Posterior vena cava (tissue), 2 donors: ENCODE measurements at regions not wholly inside any gene's neighbourhood (a gene's known extent, or its start where the extent isn't known, plus 50 kb on each side); places are given as distances from the start of the nearest gene placed in this dataset.
A peak's percentile ranks its signal among the peaks of the same experiment; 100 is the strongest.
"Not testable (repeated sequence)": the region's sequence is repeated elsewhere in the genome, so short reads cannot be mapped to it uniquely, and the experiment has no call there.

Experiments used
- DNase-seq: peaks from one replicate; pipeline ENCODE4 v3.0.0-alpha.2; 2020; ENCODE audit warnings: low spot score
- intact Hi-C, 2 donors: fragments of 100-400 bp; cut with DNase I; formaldehyde crosslinking; loops; one replicate each; pipeline versions ENCODE4 v1.14.1 to v1.14.2; 2022 to 2023
- donor health status: DM: yes; HTN: yes; CAD: no.
- donor health status: DM: yes; HTN: yes; CAD: no.

GRCh38 chr12:97075934-97076630, 169.0 kb downstream of the NEDD1 start:
- no peak for DNase-seq
- intact Hi-C loops: no loop called here

GRCh38 chr12:97076912-97077311, 169.9 kb downstream of the NEDD1 start:
- intact Hi-C loops: not testable (repeated sequence)

GRCh38 chr12:97082029-97082428, 175.0 kb downstream of the NEDD1 start:
- intact Hi-C loops: no loop called here

More at GRCh38 chr12:97076912-97077311, 169.9 kb downstream of the NEDD1 start:
- DNase-seq: not testable (repeated sequence)

GRCh38 chr12:97093187-97093683, 186.2 kb downstream of the NEDD1 start:
- intact Hi-C loops: loop anchor here in 1 of 2 donors (10.0 kb wide), 1 partner anchor 788 kb away; no protein-coding TSS in a partner anchor

More at GRCh38 chr12:97082029-97082428, 175.0 kb downstream of the NEDD1 start:
- no peak for DNase-seq

GRCh38 chr12:97097734-97098133, 190.7 kb downstream of the NEDD1 start:
- intact Hi-C loops: loop anchor here in 1 of 2 donors (10.0 kb wide), 1 partner anchor 793 kb away; no protein-coding TSS in a partner anchor
- no peak for DNase-seq

More at GRCh38 chr12:97093187-97093683, 186.2 kb downstream of the NEDD1 start:
- no peak for DNase-seq

- no peak for DNase-seq
- intact Hi-C loops: no loop called here
Measured at GRCh38 chr12:97109441-97109840, 202.4 kb downstream of the NEDD1 start.

- DNase-seq: no peak
- intact Hi-C loops: no loop called here
Measured at GRCh38 chr12:97112136-97112535, 205.1 kb downstream of the NEDD1 start.

GRCh38 chr12:97118796-97119375, 211.8 kb downstream of the NEDD1 start:
- DNase-seq: no peak
- intact Hi-C loops: no loop called here

GRCh38 chr12:97127061-97127460, 220.0 kb downstream of the NEDD1 start:
- intact Hi-C loops: no loop called here
- no peak for DNase-seq

GRCh38 chr12:97131220-97131981, 224.3 kb downstream of the NEDD1 start:
- intact Hi-C loops: no loop called here
- DNase-seq: no peak

- DNase-seq: no peak
- intact Hi-C loops: no loop called here
Measured at GRCh38 chr12:97132270-97132669, 225.2 kb downstream of the NEDD1 start.

- intact Hi-C loops: no loop called here
- no peak for DNase-seq
Measured at GRCh38 chr12:97134495-97134894, 227.4 kb downstream of the NEDD1 start.

GRCh38 chr12:97140355-97140754, 233.3 kb downstream of the NEDD1 start:
- intact Hi-C loops: no loop called here
- DNase-seq: no peak

- DNase-seq: no peak
- intact Hi-C loops: no loop called here
Measured at GRCh38 chr12:97142737-97143410, 235.8 kb downstream of the NEDD1 start.

- intact Hi-C loops: no loop called here
Measured at GRCh38 chr12:97148941-97149559, 242.0 kb downstream of the NEDD1 start.

GRCh38 chr12:97151481-97151880, 244.4 kb downstream of the NEDD1 start:
- DNase-seq: no peak
- intact Hi-C loops: no loop called here

More at GRCh38 chr12:97148941-97149559, 242.0 kb downstream of the NEDD1 start:
- peak; percentile 76 for DNase-seq

- no peak for DNase-seq
- intact Hi-C loops: no loop called here
Measured at GRCh38 chr12:97159377-97159776, 252.3 kb downstream of the NEDD1 start.

GRCh38 chr12:97160277-97160676, 253.2 kb downstream of the NEDD1 start:
- DNase-seq: no peak
- intact Hi-C loops: no loop called here

GRCh38 chr12:97162173-97162572, 255.1 kb downstream of the NEDD1 start:
- DNase-seq: no peak
- intact Hi-C loops: no loop called here
